Endodermal cell (in vitro differentiated cells): ENCODE measurements at regions not wholly inside any gene's neighbourhood (a gene's known extent, or its start where the extent isn't known, plus 50 kb on each side); places are given as distances from the start of the nearest gene placed in this dataset.

Source experiments
- DNase-seq: peaks from one replicate; pipeline ENCODE4 v3.0.0-alpha.2; 2017
- H3K27ac ChIP-seq: 2 replicates; pipeline ENCODE4 v1.5.1; 2013; ENCODE audit warnings: mild to moderate bottlenecking, low read depth, low read length, moderate library complexity
- H3K27me3 ChIP-seq: 2 replicates; pipeline ENCODE4 v1.6.1; 2013; ENCODE audit warnings: mild to moderate bottlenecking, low read length, moderate library complexity; ENCODE audit not compliant: insufficient read depth, control insufficient read depth, poor library complexity, severe bottlenecking
- H3K36me3 ChIP-seq: 2 replicates; pipeline ENCODE4 v1.7.0; 2013; ENCODE audit warnings: mild to moderate bottlenecking, low read length, moderate library complexity; ENCODE audit not compliant: control insufficient read depth, insufficient read depth
- H3K4me1 ChIP-seq: one replicate; pipeline ENCODE4 v1.7.0; 2013; ENCODE audit warnings: low read length; ENCODE audit not compliant: control insufficient read depth, insufficient read depth
- H3K4me3 ChIP-seq: 2 replicates; pipeline ENCODE4 v1.5.1; 2013; ENCODE audit warnings: mild to moderate bottlenecking, low read length, moderate library complexity
- H3K9ac ChIP-seq: 2 replicates; pipeline ENCODE4 v1.6.1; 2013; ENCODE audit warnings: mild to moderate bottlenecking, low read length, moderate library complexity; ENCODE audit not compliant: poor library complexity, severe bottlenecking; ENCODE audit errors: extremely low read depth
- H3K9me3 ChIP-seq: 2 replicates; pipeline ENCODE4 v1.6.1; 2013; ENCODE audit warnings: mild to moderate bottlenecking, low read length, moderate library complexity; ENCODE audit not compliant: control insufficient read depth
- H3K27ac Mint-ChIP-seq: 2 replicates; pipeline ENCODE4 v1.8.0; 2020; ENCODE audit warnings: mixed read lengths
- H3K27me3 Mint-ChIP-seq: 2 replicates; pipeline ENCODE4 v1.8.0; 2021; ENCODE audit warnings: mild to moderate bottlenecking, mixed read lengths; ENCODE audit not compliant: insufficient read depth
- H3K36me3 Mint-ChIP-seq: 2 replicates; pipeline ENCODE4 v1.8.0; 2020; ENCODE audit warnings: low read depth, mixed read lengths
- H3K4me1 Mint-ChIP-seq: 2 replicates; pipeline ENCODE4 v1.8.0; 2020; ENCODE audit warnings: mixed read lengths
- H3K4me3 Mint-ChIP-seq: 2 replicates; pipeline ENCODE4 v1.8.0; 2020; ENCODE audit warnings: mild to moderate bottlenecking, moderate library complexity, mixed read lengths
- H3K9me3 Mint-ChIP-seq: 2 replicates; pipeline ENCODE4 v1.8.0; 2020; ENCODE audit warnings: mild to moderate bottlenecking, mixed read lengths
- CTCF ChIP-seq: fragments of 200-600 bp; sonication (generic); conservative IDR thresholded peaks from 2 replicates; pipeline ENCODE4 v1.5.0; 2021; ENCODE audit warnings: antibody characterized with exemption, mild to moderate bottlenecking
- WGBS, 2 experiments: methylation state at CpG; one replicate each; pipeline versions ENCODE4 v1.1.5 to v1.1.7; 2013; ENCODE audit warnings: missing lambda C conversion rate in 2 of 2, mixed read lengths in 1 of 2; ENCODE audit not compliant: insufficient coverage in 1 of 2, insufficient read length in 1 of 2; 5-methylcytosine and 5-hydroxymethylcytosine counted together

GRCh38 chr1:239707615-239708014 lies 321.2 kb downstream of the CHRM3 start:
- no peaks in the 10 kb centered on the region for H3K36me3 Mint-ChIP-seq
- Histone ChIP-seq H3K9me3 (no peaks in the 10 kb centered on the region), H3K4me3 (no peak overlapping the region), H3K9ac (no peak overlapping the region), H3K4me1 (no peaks in the 10 kb centered on the region), H3K36me3 (no peaks in the 10 kb centered on the region), H3K27me3 (no peaks in the 10 kb centered on the region), H3K27ac (no peak overlapping the region)
- no peaks in the 10 kb centered on the region for H3K27me3 Mint-ChIP-seq
- TF ChIP-seq CTCF, result no peak
- H3K9me3 Mint-ChIP-seq, result no peaks in the 10 kb centered on the region
- no peak overlapping the region for H3K4me3 Mint-ChIP-seq
- DNase-seq, result no peak
- peaks cover 4% of the 10 kb centered on the region for H3K4me1 Mint-ChIP-seq
- H3K27ac Mint-ChIP-seq, result no peak overlapping the region

DNA sequence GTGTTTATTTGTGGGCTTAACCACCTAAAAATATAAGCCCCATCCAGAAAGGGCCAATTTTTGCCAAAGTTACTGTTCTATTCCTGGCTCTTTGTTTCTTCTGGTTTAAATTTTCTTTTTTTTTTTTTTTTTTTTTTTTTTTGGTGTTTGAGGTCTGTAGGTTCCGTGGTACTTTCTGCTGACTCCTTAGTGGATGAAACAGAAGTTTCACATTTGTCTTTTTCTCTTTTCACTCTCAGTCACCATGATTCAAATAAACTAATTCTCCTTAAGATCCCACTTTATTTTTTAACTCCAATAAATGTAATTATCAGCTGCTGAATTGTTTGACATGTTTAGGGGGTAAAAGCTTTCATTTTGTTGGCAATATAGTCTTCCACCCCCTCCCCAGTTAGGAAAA lies 322.3 kb downstream of the CHRM3 start:
- no peaks in the 10 kb centered on the region for H3K9me3 ChIP-seq
- TF ChIP-seq CTCF, result no peak
- H3K4me1 Mint-ChIP-seq, result peaks cover 4% of the 10 kb centered on the region
- no peaks in the 10 kb centered on the region for H3K4me1 ChIP-seq
- no peak overlapping the region for H3K4me3 ChIP-seq
- H3K27me3 ChIP-seq, result no peaks in the 10 kb centered on the region
- H3K9me3 Mint-ChIP-seq, result no peaks in the 10 kb centered on the region
- no peaks in the 10 kb centered on the region for H3K36me3 ChIP-seq
- no peak overlapping the region for H3K9ac ChIP-seq
- 100% methylated on average over 1 of the region's 1 CpG; no CpG with 5 or more reads in 1 of the 2 experiments for WGBS, 2 experiments
- no peak overlapping the region for H3K4me3 Mint-ChIP-seq
- H3K27ac Mint-ChIP-seq, result no peak overlapping the region
- no peaks in the 10 kb centered on the region for H3K27me3 Mint-ChIP-seq
- no peak overlapping the region for H3K27ac ChIP-seq
- DNase-seq, result no peak
- H3K36me3 Mint-ChIP-seq, result no peaks in the 10 kb centered on the region

GRCh38 chr1:239711768-239712167 lies 325.4 kb downstream of the CHRM3 start:
- peak; percentile 57 for DNase-seq
- Histone ChIP-seq H3K9me3 (no peaks in the 10 kb centered on the region), H3K27ac (no peak overlapping the region), H3K36me3 (no peaks in the 10 kb centered on the region), H3K4me1 (no peaks in the 10 kb centered on the region), H3K27me3 (no peaks in the 10 kb centered on the region), H3K9ac (no peak overlapping the region), H3K4me3 (no peak overlapping the region)
- Mint-ChIP-seq H3K4me1 (no peaks in the 10 kb centered on the region), H3K36me3 (no peaks in the 10 kb centered on the region), H3K27ac (no peak overlapping the region), H3K9me3 (no peaks in the 10 kb centered on the region), H3K27me3 (no peaks in the 10 kb centered on the region), H3K4me3 (no peak overlapping the region)
- 93% methylated on average over 1 of the region's 1 CpG; no CpG with 5 or more reads in 1 of the 2 experiments for WGBS, 2 experiments
- no peak for TF ChIP-seq CTCF
